Esophagus muscularis mucosa (tissue), 4 donors: ENCODE measurements at regions not wholly inside any gene's neighbourhood (a gene's known extent, or its start where the extent isn't known, plus 50 kb on each side); places are given as distances from the start of the nearest gene placed in this dataset.

ENCODE experiments used
- EP300 ChIP-seq: sonication (generic); formaldehyde crosslinking; IDR thresholded peaks from one replicate; pipeline ENCODE4 v1.6.1; 2017; ENCODE audit warnings: antibody characterized with exemption
- POLR2A ChIP-seq: fragments of 450-650 bp; IDR thresholded peaks from one replicate; pipeline ENCODE4 v1.6.1; 2017; ENCODE audit warnings: antibody characterized with exemption, moderate library complexity, mild to moderate bottlenecking, low read depth
- POLR2AphosphoS5 ChIP-seq, 2 donors: sonication (generic); formaldehyde crosslinking; IDR thresholded peaks; one replicate each; pipeline ENCODE4 v1.6.1; 2017; ENCODE audit warnings: antibody characterized with exemption in 2 of 2
- TF ChIP-seq, protein P1 (sequence below), 3 experiments: fragments of 200-600 bp in 2 of 3; fragments of 450-650 bp in 1 of 3; sonication (generic) in 2 of 3; IDR thresholded peaks; one replicate each; pipeline ENCODE4 v1.5.1; 2017 to 2019; ENCODE audit warnings: antibody characterized with exemption in 3 of 3, mild to moderate bottlenecking in 2 of 3, moderate library complexity in 1 of 3

GRCh38 chr16:22732959-22733358 is 81.0 kb upstream of the HS3ST2 start:
- TF ChIP-seq, protein P1, sequence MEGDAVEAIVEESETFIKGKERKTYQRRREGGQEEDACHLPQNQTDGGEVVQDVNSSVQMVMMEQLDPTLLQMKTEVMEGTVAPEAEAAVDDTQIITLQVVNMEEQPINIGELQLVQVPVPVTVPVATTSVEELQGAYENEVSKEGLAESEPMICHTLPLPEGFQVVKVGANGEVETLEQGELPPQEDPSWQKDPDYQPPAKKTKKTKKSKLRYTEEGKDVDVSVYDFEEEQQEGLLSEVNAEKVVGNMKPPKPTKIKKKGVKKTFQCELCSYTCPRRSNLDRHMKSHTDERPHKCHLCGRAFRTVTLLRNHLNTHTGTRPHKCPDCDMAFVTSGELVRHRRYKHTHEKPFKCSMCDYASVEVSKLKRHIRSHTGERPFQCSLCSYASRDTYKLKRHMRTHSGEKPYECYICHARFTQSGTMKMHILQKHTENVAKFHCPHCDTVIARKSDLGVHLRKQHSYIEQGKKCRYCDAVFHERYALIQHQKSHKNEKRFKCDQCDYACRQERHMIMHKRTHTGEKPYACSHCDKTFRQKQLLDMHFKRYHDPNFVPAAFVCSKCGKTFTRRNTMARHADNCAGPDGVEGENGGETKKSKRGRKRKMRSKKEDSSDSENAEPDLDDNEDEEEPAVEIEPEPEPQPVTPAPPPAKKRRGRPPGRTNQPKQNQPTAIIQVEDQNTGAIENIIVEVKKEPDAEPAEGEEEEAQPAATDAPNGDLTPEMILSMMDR (IDR thresholded peaks at IDR 0.05) = no peak
- TF ChIP-seq POLR2A (no peak), EP300 (no peak), POLR2AphosphoS5 (IDR thresholded peaks at IDR 0.05) (no peak)
